ENCODE measurements at regions not wholly inside any gene's neighbourhood (a gene's known extent, or its start where the extent isn't known, plus 50 kb on each side); places are given as distances from the start of the nearest gene placed in this dataset.

- TF ChIP-seq POLR2AphosphoS5 (IDR thresholded peaks at IDR 0.05; ENCODE audit: borderline replicate concordance, low read depth, low read length) (no peak), EZH2 (IDR thresholded peaks at IDR 0.05) (no peak), FOXP2 (optimal IDR thresholded peaks at IDR 0.05; ENCODE audit: control extremely low read depth, extremely low read length, insufficient read depth) (no peak)
These were observed 128.0 kb downstream of the C4orf33 start for GRCh38 chr4:129223945-129224344.

Data from SK-N-MC (cell line).